ENCODE measurements at regions not wholly inside any gene's neighbourhood (a gene's known extent, or its start where the extent isn't known, plus 50 kb on each side); places are given as distances from the start of the nearest gene placed in this dataset.

GRCh38 chr20:37619496-37619895, 74.3 kb upstream of the CTNNBL1 start:
- in situ Hi-C loops (cut with MboI; ENCODE audit: low pct_unique_long_range_greater_than_20kb, low sequenced_read_pairs, unreplicated experiment) = no loop called here
- no peak for DNase-seq (ENCODE audit: low spot score)
- no peak for TF ChIP-seq CTCF (IDR thresholded peaks at IDR 0.05; ENCODE audit: extremely low read depth, insufficient read depth, missing control alignments)

- in situ Hi-C loops (cut with MboI; ENCODE audit: low pct_unique_long_range_greater_than_20kb, low sequenced_read_pairs, unreplicated experiment) = no loop called here
- TF ChIP-seq CTCF (IDR thresholded peaks at IDR 0.05; ENCODE audit: extremely low read depth, insufficient read depth, missing control alignments) = no peak
- DNase-seq (ENCODE audit: low spot score) = no peak
Measured at GRCh38 chr20:37616110-37616425, 77.8 kb upstream of the CTNNBL1 start.

- peak; percentile 57 for TF ChIP-seq CTCF (IDR thresholded peaks at IDR 0.05; ENCODE audit: extremely low read depth, insufficient read depth, missing control alignments)
- in situ Hi-C loops (cut with MboI; ENCODE audit: low pct_unique_long_range_greater_than_20kb, low sequenced_read_pairs, unreplicated experiment) = no loop called here
- peak; percentile 59 for DNase-seq (ENCODE audit: low spot score)
Measured at GRCh38 chr20:37615340-37616109, 78.3 kb upstream of the CTNNBL1 start.

GRCh38 chr20:37611852-37612251, 82.0 kb upstream of the CTNNBL1 start:
- in situ Hi-C loops (cut with MboI; ENCODE audit: low pct_unique_long_range_greater_than_20kb, low sequenced_read_pairs, unreplicated experiment) = no loop called here
- no peak for TF ChIP-seq CTCF (IDR thresholded peaks at IDR 0.05; ENCODE audit: extremely low read depth, insufficient read depth, missing control alignments)
- no peak for DNase-seq (ENCODE audit: low spot score)

GRCh38 chr20:37611346-37611745, 82.5 kb upstream of the CTNNBL1 start:
- in situ Hi-C loops (cut with MboI; ENCODE audit: low pct_unique_long_range_greater_than_20kb, low sequenced_read_pairs, unreplicated experiment) = no loop called here
- TF ChIP-seq CTCF (IDR thresholded peaks at IDR 0.05; ENCODE audit: extremely low read depth, insufficient read depth, missing control alignments) = no peak
- no peak for DNase-seq (ENCODE audit: low spot score)

GRCh38 chr20:37610203-37610798, 82.6 kb upstream of the BLCAP start:
- in situ Hi-C loops (cut with MboI; ENCODE audit: low pct_unique_long_range_greater_than_20kb, low sequenced_read_pairs, unreplicated experiment) = no loop called here
- no peak for DNase-seq (ENCODE audit: low spot score)
- no peak for TF ChIP-seq CTCF (IDR thresholded peaks at IDR 0.05; ENCODE audit: extremely low read depth, insufficient read depth, missing control alignments)
